ENCODE measurements at regions not wholly inside any gene's neighbourhood (a gene's known extent, or its start where the extent isn't known, plus 50 kb on each side); places are given as distances from the start of the nearest gene placed in this dataset.

- ChIA-PET POLR2A (no interaction called here), CTCF (no interaction called here)
- no peak for TF ChIP-seq CTCF (IDR thresholded peaks at IDR 0.05)
- H3K27me3 Mint-ChIP-seq = peaks cover 8% of the 10 kb centered on the region
- DNase-seq (no peak), ATAC-seq (ENCODE audit: low read depth) (no peak)
- no peak overlapping the region for H3K4me3 Mint-ChIP-seq
- intact Hi-C loops (cut with micrococcal nuclease) = loop anchor here (10.0 kb wide), 1 partner anchor 606 kb away; no protein-coding TSS in a partner anchor
- H3K9me3 Mint-ChIP-seq = no peaks in the 10 kb centered on the region
- no peaks in the 10 kb centered on the region for H3K4me1 Mint-ChIP-seq
- no peaks in the 10 kb centered on the region for H3K36me3 Mint-ChIP-seq (ENCODE audit: low read depth)
- H3K27ac Mint-ChIP-seq = no peak overlapping the region
These were observed 115.3 kb downstream of the NOG start for GRCh38 chr17:56708670-56709410.

- peaks cover 1% of the 10 kb centered on the region for H3K4me1 Mint-ChIP-seq
- peaks cover 8% of the 10 kb centered on the region for H3K27me3 Mint-ChIP-seq
- H3K4me3 Mint-ChIP-seq = no peak overlapping the region
- no peak for TF ChIP-seq CTCF (IDR thresholded peaks at IDR 0.05)
- ChIA-PET POLR2A (no interaction called here), CTCF (no interaction called here)
- no peak for ATAC-seq (ENCODE audit: low read depth)
- H3K36me3 Mint-ChIP-seq (ENCODE audit: low read depth) = no peaks in the 10 kb centered on the region
- H3K27ac Mint-ChIP-seq = no peak overlapping the region
- H3K9me3 Mint-ChIP-seq = no peaks in the 10 kb centered on the region
- intact Hi-C loops (cut with micrococcal nuclease) = no loop called here
- no peak for DNase-seq
These were observed 117.5 kb downstream of the NOG start for GRCh38 chr17:56710986-56711385.

- Mint-ChIP-seq H3K4me3 (no peak overlapping the region), H3K27me3 (no peaks in the 10 kb centered on the region)
- POLR2A ChIA-PET = no interaction called here
These were observed 117.9 kb downstream of the C17orf67 start for GRCh38 chr17:56715613-56716357.

GRCh38 chr17:56717471-56717870, 116.2 kb downstream of the C17orf67 start:
- no peaks in the 10 kb centered on the region for H3K9me3 Mint-ChIP-seq
- CTCF ChIA-PET = interaction anchor here (0.6 to 2.2 kb wide), 3 partner anchors 12 to 124 kb away, joined by 3 to 9 read pairs (median 3); partner anchors contain the start of gene NOG
- no peaks in the 10 kb centered on the region for H3K27me3 Mint-ChIP-seq

More at GRCh38 chr17:56715613-56716357, 117.9 kb downstream of the C17orf67 start:
- DNase-seq (peak; percentile 38), ATAC-seq (ENCODE audit: low read depth) (peak; percentile 87)
- no peak overlapping the region for H3K27ac Mint-ChIP-seq
- H3K36me3 Mint-ChIP-seq (ENCODE audit: low read depth) = no peaks in the 10 kb centered on the region
- CTCF ChIA-PET = interaction anchor here (0.6 to 3.6 kb wide), 14 partner anchors 8 to 1190 kb away, joined by 3 to 26 read pairs (median 4); partner anchors contain the start of gene NOG
- intact Hi-C loops (cut with micrococcal nuclease) = loop anchor here (1.0 to 2.0 kb wide), 4 partner anchors 65 to 1189 kb away; no protein-coding TSS in a partner anchor
- TF ChIP-seq CTCF (IDR thresholded peaks at IDR 0.05) = peak; percentile 56
- H3K4me1 Mint-ChIP-seq = peaks cover 3% of the 10 kb centered on the region
- H3K9me3 Mint-ChIP-seq = no peaks in the 10 kb centered on the region

More at GRCh38 chr17:56717471-56717870, 116.2 kb downstream of the C17orf67 start:
- H3K27ac Mint-ChIP-seq = no peak overlapping the region
- no peak for TF ChIP-seq CTCF (IDR thresholded peaks at IDR 0.05)
- intact Hi-C loops (cut with micrococcal nuclease) = loop anchor here (2.0 kb wide), 2 partner anchors 223 to 1191 kb away; no protein-coding TSS in a partner anchor
- no peaks in the 10 kb centered on the region for H3K36me3 Mint-ChIP-seq (ENCODE audit: low read depth)
- ATAC-seq (ENCODE audit: low read depth) (no peak), DNase-seq (no peak)
- peaks cover 3% of the 10 kb centered on the region for H3K4me1 Mint-ChIP-seq
- POLR2A ChIA-PET = no interaction called here
- no peak overlapping the region for H3K4me3 Mint-ChIP-seq
